IMR-90 (cell line): ENCODE measurements at regions not wholly inside any gene's neighbourhood (a gene's known extent, or its start where the extent isn't known, plus 50 kb on each side); places are given as distances from the start of the nearest gene placed in this dataset.
A peak's percentile ranks its signal among the peaks of the same experiment; 100 is the strongest.

Source experiments
- ATAC-seq: fragments of 200-7000 bp; cut with Tn5 transposase; 2 replicates; pipeline ENCODE4 v1.9.1; 2020; ENCODE audit warnings: low read depth, mild to moderate bottlenecking, moderate library complexity
- BruUV-seq: library from RNA; stranded (reverse); fragments of 400-500 nt; replicated peaks from 2 replicates; lab custom pipeline; 2021; lab: Mats Ljungman, UMichigan
- CTCF ChIA-PET: fragments of 300-600 bp; formaldehyde crosslinking; extraction: SDS; loops from one replicate; lab custom pipeline; 2021; ENCODE audit warnings: antibody characterized with exemption; lab: Yijun Ruan, JAX
- POLR2A ChIA-PET: fragments of 300-600 bp; sonication (Branson Sonifier 250); formaldehyde crosslinking; loops from one replicate; lab custom pipeline; 2022; ENCODE audit warnings: antibody characterized with exemption; ENCODE audit not compliant: unreplicated experiment; lab: Charles Lee
- DNase-seq: peaks from one replicate; pipeline ENCODE4 v3.0.0; 2013
- H2AFZ ChIP-seq: replicated peaks from 2 replicates; pipeline ENCODE3; 2013; ENCODE audit warnings: low read length, mild to moderate bottlenecking; ENCODE audit not compliant: poor library complexity
- H2AK5ac ChIP-seq: 2 replicates; pipeline ENCODE4 v1.6.1; 2013; ENCODE audit warnings: low read depth, low read length, inconsistent platforms
- H2AK9ac ChIP-seq: replicated peaks from 2 replicates; pipeline ENCODE3; 2013; ENCODE audit warnings: mild to moderate bottlenecking, low read depth, low read length, moderate library complexity; ENCODE audit not compliant: poor library complexity
- H2BK120ac ChIP-seq: 2 replicates; pipeline ENCODE4 v1.6.1; 2013; ENCODE audit warnings: low read depth, low read length, inconsistent platforms
- H2BK15ac ChIP-seq: 3 replicates; pipeline ENCODE4 v1.6.1; 2013; ENCODE audit warnings: low read depth, low read length, inconsistent platforms
- H2BK20ac ChIP-seq: 2 replicates; pipeline ENCODE4 v1.6.1; 2013; ENCODE audit warnings: low read depth, mild to moderate bottlenecking, inconsistent platforms, low read length, moderate library complexity
- H2BK5ac ChIP-seq: 2 replicates; pipeline ENCODE4 v1.6.1; 2013; ENCODE audit warnings: mild to moderate bottlenecking, low read depth, low read length, inconsistent platforms; ENCODE audit not compliant: poor library complexity, severe bottlenecking
- H3K14ac ChIP-seq: replicated peaks from 2 replicates; pipeline ENCODE4 v1.6.1; 2013; ENCODE audit warnings: low read depth, low read length, inconsistent platforms
- H3K18ac ChIP-seq: 2 replicates; pipeline ENCODE4 v1.6.1; 2013; ENCODE audit warnings: low read depth, low read length, control low read depth
- H3K23ac ChIP-seq: 2 replicates; pipeline ENCODE4 v1.6.1; 2013; ENCODE audit warnings: low read depth, low read length, inconsistent platforms
- H3K27ac ChIP-seq: 2 replicates; pipeline ENCODE4 v1.5.1; 2013; ENCODE audit warnings: mild to moderate bottlenecking, control low read depth, low read length; ENCODE audit not compliant: insufficient read depth
- H3K27me3 ChIP-seq: 2 replicates; pipeline ENCODE4 v1.6.1; 2013; ENCODE audit warnings: low read length; ENCODE audit not compliant: control insufficient read depth, insufficient read depth
- H3K36me3 ChIP-seq: 2 replicates; pipeline ENCODE4 v1.6.1; 2013; ENCODE audit warnings: low read length, mixed read lengths; ENCODE audit not compliant: control insufficient read depth, insufficient read depth
- H3K4ac ChIP-seq: 2 replicates; pipeline ENCODE4 v1.6.1; 2013; ENCODE audit warnings: low read depth, low read length, inconsistent platforms
- H3K4me1 ChIP-seq: 2 replicates; pipeline ENCODE4 v1.6.1; 2013; ENCODE audit warnings: low read length, mixed read lengths; ENCODE audit not compliant: control insufficient read depth, insufficient read depth
- H3K4me2 ChIP-seq: 2 replicates; pipeline ENCODE4 v1.6.1; 2013; ENCODE audit warnings: low read depth, mild to moderate bottlenecking, control low read depth, low read length, moderate library complexity
- H3K4me3 ChIP-seq: 2 replicates; pipeline ENCODE4 v1.5.1; 2013; ENCODE audit warnings: low read depth, mild to moderate bottlenecking, control low read depth, low read length, moderate library complexity; ENCODE audit not compliant: insufficient read depth
- H3K56ac ChIP-seq: 2 replicates; pipeline ENCODE4 v1.6.1; 2013; ENCODE audit warnings: low read length, inconsistent platforms; ENCODE audit not compliant: insufficient read depth; ENCODE audit errors: extremely low read depth
- H3K79me1 ChIP-seq, 2 experiments: 2 replicates each; pipeline ENCODE4 v1.6.1; 2013; ENCODE audit warnings: low read length in 2 of 2, inconsistent platforms in 1 of 2, low read depth in 1 of 2
- H3K9ac ChIP-seq: 2 replicates; pipeline ENCODE4 v1.6.1; 2013; ENCODE audit warnings: low read depth, low read length, control low read depth
- H3K9me1 ChIP-seq: 2 replicates; pipeline ENCODE4 v1.6.1; 2013; ENCODE audit warnings: low read length, inconsistent platforms; ENCODE audit not compliant: insufficient read depth
- H3K9me3 ChIP-seq: 2 replicates; pipeline ENCODE4 v1.6.1; 2013; ENCODE audit warnings: low read length; ENCODE audit not compliant: control insufficient read depth, insufficient read depth
- H4K20me1 ChIP-seq: 2 replicates; pipeline ENCODE4 v1.6.1; 2013; ENCODE audit warnings: low read length, inconsistent platforms; ENCODE audit not compliant: insufficient read depth
- H4K5ac ChIP-seq: 2 replicates; pipeline ENCODE4 v1.6.1; 2013; ENCODE audit warnings: mild to moderate bottlenecking, low read depth, low read length, control low read depth
- H4K8ac ChIP-seq, 2 experiments: 2 replicates each; pipeline ENCODE4 v1.6.1; 2013; ENCODE audit warnings: low read depth in 2 of 2, low read length in 2 of 2, control low read depth in 1 of 2, inconsistent platforms in 1 of 2
- H4K91ac ChIP-seq: 2 replicates; pipeline ENCODE4 v1.6.1; 2013; ENCODE audit warnings: low read depth, low read length, inconsistent platforms; ENCODE audit not compliant: insufficient read depth
- BHLHE40 ChIP-seq: fragments of 150-350 bp; IDR thresholded peaks from 2 replicates; pipeline ENCODE4 v1.6.1; 2016; ENCODE audit warnings: mild to moderate bottlenecking, low read depth, low read length
- CEBPB ChIP-seq: IDR thresholded peaks from 2 replicates; pipeline ENCODE4 v1.6.1; 2012; ENCODE audit warnings: low read depth, low read length, improper control_type of control experiment
- CHD1 ChIP-seq: IDR thresholded peaks from 2 replicates; pipeline ENCODE4 v1.6.1; 2012; ENCODE audit warnings: low read depth, low read length, improper control_type of control experiment
- FOS ChIP-seq: fragments of 150-350 bp; IDR thresholded peaks from 2 replicates; pipeline ENCODE4 v1.6.1; 2016; ENCODE audit warnings: low read depth, low read length
- MAFK ChIP-seq: IDR thresholded peaks from 2 replicates; pipeline ENCODE4 v1.6.1; 2012; ENCODE audit warnings: low read depth, low read length, improper control_type of control experiment
- MAZ ChIP-seq: IDR thresholded peaks from 2 replicates; pipeline ENCODE4 v1.6.1; 2012; ENCODE audit warnings: low read depth, mild to moderate bottlenecking, low read length, improper control_type of control experiment, moderate library complexity, borderline replicate concordance
- MXI1 ChIP-seq: IDR thresholded peaks from 2 replicates; pipeline ENCODE4 v1.6.1; 2012; ENCODE audit warnings: low read depth, mild to moderate bottlenecking, low read length, moderate library complexity, borderline replicate concordance
- NFE2L2 ChIP-seq: fragments of 150-350 bp; IDR thresholded peaks from 2 replicates; pipeline ENCODE4 v1.6.1; 2016; ENCODE audit warnings: low read depth, mild to moderate bottlenecking, low read length
- POLR2A ChIP-seq: IDR thresholded peaks from 2 replicates; pipeline ENCODE4 v1.6.1; 2012; ENCODE audit warnings: mild to moderate bottlenecking, low read depth, low read length
- RAD21 ChIP-seq: IDR thresholded peaks from 2 replicates; pipeline ENCODE4 v1.6.1; 2012; ENCODE audit warnings: low read length, improper control_type of control experiment
- RCOR1 ChIP-seq: IDR thresholded peaks from 2 replicates; pipeline ENCODE4 v1.6.1; 2012; ENCODE audit warnings: mild to moderate bottlenecking, low read length, improper control_type of control experiment; ENCODE audit not compliant: insufficient replicate concordance
- RFX5 ChIP-seq: IDR thresholded peaks from 2 replicates; pipeline ENCODE4 v1.8.0; 2012; ENCODE audit warnings: low read depth, mild to moderate bottlenecking, low read length, moderate library complexity
- SMC3 ChIP-seq: fragments of 150-350 bp; IDR thresholded peaks from 2 replicates; pipeline ENCODE4 v1.6.1; 2016; ENCODE audit warnings: low read depth, mild to moderate bottlenecking, antibody characterized with exemption, low read length, moderate library complexity
- WGBS, 2 experiments: methylation state at CpG; one replicate each; pipeline versions ENCODE4 v1.1.5 to v1.1.7; 2013; ENCODE audit warnings: missing lambda C conversion rate in 2 of 2; ENCODE audit not compliant: insufficient read length in 1 of 2; ENCODE audit errors: extremely low coverage in 2 of 2; 5-methylcytosine and 5-hydroxymethylcytosine counted together
- dilution Hi-C: fragments of 300-500 bp; cut with HindIII; formaldehyde crosslinking; loops from one replicate; pipeline ENCODE4 v1.14.3; 2018; ENCODE audit warnings: low sequenced_read_pairs; ENCODE audit not compliant: unreplicated experiment
- in situ Hi-C: fragments of 300-500 bp; cut with MboI; formaldehyde crosslinking; loops from 3 replicates; pipeline ENCODE4 v1.14.3; 2019; ENCODE audit warnings: low sequenced_read_pairs, inconsistent platforms, mixed read lengths
- intact Hi-C: fragments of 100-400 bp; cut with micrococcal nuclease; formaldehyde crosslinking; loops from 2 replicates; pipeline ENCODE4 v1.10.0; 2022
- TF ChIP-seq, protein P1 (sequence below): fragments of 150-350 bp; IDR thresholded peaks from 2 replicates; pipeline ENCODE4 v1.6.1; 2017; ENCODE audit warnings: mild to moderate bottlenecking, antibody characterized with exemption, low read length, low read depth
- TF ChIP-seq, protein P2 (sequence below): fragments of 150-350 bp; IDR thresholded peaks from 2 replicates; pipeline ENCODE4 v1.6.1; 2016; ENCODE audit warnings: low read depth, mild to moderate bottlenecking, low read length, moderate library complexity, borderline replicate concordance
- TF ChIP-seq, protein P3 (sequence below): conservative IDR thresholded peaks from 2 replicates; pipeline ENCODE4 v1.5.1; 2012; ENCODE audit warnings: mild to moderate bottlenecking, low read depth, low read length, improper control_type of control experiment

DNA sequence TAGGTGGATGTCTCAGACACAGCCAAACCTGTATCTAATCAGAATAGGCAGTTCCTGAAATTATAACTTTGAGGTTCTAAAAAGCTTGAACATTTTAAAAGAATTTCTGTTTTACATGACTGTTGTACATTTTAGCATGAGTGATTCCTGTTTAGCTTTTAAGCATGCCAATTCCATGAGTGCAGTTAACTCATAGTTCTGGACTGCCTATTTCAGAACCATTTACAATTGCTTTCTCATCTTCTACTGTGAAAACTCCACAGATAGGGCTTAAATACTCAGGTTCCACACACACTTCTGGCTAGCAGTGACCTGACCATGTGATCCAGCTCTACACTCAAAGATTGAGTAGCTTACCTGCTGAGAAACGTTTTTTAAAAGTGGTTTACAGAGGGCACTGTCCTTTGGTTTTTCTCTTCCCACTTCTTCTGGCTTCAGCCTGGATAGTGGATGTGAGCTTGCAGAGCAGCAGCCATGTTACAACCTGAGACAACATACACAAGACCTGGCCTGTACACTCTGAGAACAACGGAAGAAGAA, 280.8 kb downstream of the ANKRD50 start:
- no peaks in the 10 kb centered on the region for H3K36me3 ChIP-seq
- intact Hi-C loops (no loop called here), in situ Hi-C loops (no loop called here), dilution Hi-C loops (no loop called here)
- H4K20me1 ChIP-seq, result no peaks in the 10 kb centered on the region
- H3K4me3 ChIP-seq, result no peak overlapping the region
- peak overlapping the region; percentile 94; the same call in 1 of the 2 replicates for H3K18ac ChIP-seq
- H3K9me3 ChIP-seq, result no peaks in the 10 kb centered on the region
- peak overlapping the region; percentile 86; the same call in 2 of the 3 replicates for H2BK15ac ChIP-seq
- peaks cover 7% of the 10 kb centered on the region for H3K9me1 ChIP-seq
- H3K4me1 ChIP-seq, result peaks cover 2% of the 10 kb centered on the region
- TF ChIP-seq RCOR1 (no peak), MAFK (no peak), SMC3 (no peak), CHD1 (no peak), MXI1 (no peak), RAD21 (no peak), FOS (no peak), MAZ (no peak), CEBPB (no peak), POLR2A (no peak), RFX5 (no peak), BHLHE40 (no peak), NFE2L2 (no peak)
- TF ChIP-seq, protein P1, sequence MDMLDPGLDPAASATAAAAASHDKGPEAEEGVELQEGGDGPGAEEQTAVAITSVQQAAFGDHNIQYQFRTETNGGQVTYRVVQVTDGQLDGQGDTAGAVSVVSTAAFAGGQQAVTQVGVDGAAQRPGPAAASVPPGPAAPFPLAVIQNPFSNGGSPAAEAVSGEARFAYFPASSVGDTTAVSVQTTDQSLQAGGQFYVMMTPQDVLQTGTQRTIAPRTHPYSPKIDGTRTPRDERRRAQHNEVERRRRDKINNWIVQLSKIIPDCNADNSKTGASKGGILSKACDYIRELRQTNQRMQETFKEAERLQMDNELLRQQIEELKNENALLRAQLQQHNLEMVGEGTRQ, result no peak
- TF ChIP-seq, protein P2, sequence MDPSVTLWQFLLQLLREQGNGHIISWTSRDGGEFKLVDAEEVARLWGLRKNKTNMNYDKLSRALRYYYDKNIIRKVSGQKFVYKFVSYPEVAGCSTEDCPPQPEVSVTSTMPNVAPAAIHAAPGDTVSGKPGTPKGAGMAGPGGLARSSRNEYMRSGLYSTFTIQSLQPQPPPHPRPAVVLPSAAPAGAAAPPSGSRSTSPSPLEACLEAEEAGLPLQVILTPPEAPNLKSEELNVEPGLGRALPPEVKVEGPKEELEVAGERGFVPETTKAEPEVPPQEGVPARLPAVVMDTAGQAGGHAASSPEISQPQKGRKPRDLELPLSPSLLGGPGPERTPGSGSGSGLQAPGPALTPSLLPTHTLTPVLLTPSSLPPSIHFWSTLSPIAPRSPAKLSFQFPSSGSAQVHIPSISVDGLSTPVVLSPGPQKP, result no peak
- TF ChIP-seq, protein P3, sequence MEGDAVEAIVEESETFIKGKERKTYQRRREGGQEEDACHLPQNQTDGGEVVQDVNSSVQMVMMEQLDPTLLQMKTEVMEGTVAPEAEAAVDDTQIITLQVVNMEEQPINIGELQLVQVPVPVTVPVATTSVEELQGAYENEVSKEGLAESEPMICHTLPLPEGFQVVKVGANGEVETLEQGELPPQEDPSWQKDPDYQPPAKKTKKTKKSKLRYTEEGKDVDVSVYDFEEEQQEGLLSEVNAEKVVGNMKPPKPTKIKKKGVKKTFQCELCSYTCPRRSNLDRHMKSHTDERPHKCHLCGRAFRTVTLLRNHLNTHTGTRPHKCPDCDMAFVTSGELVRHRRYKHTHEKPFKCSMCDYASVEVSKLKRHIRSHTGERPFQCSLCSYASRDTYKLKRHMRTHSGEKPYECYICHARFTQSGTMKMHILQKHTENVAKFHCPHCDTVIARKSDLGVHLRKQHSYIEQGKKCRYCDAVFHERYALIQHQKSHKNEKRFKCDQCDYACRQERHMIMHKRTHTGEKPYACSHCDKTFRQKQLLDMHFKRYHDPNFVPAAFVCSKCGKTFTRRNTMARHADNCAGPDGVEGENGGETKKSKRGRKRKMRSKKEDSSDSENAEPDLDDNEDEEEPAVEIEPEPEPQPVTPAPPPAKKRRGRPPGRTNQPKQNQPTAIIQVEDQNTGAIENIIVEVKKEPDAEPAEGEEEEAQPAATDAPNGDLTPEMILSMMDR, result no peak
- peak overlapping the region; percentile 72; the same call in 1 of the 2 replicates for H4K91ac ChIP-seq
- H3K14ac ChIP-seq, result peak overlapping the region; percentile 79
- BruUV-seq, result no TSS peak
- H4K8ac ChIP-seq, result peak overlapping the region; percentile 46 to 47; a peak in 3 of 4 replicates
- H3K4ac ChIP-seq, result peak overlapping the region; percentile 48; the same call in 1 of the 2 replicates
- no peak overlapping the region for H3K9ac ChIP-seq
- H3K27me3 ChIP-seq, result no peaks in the 10 kb centered on the region
- peak overlapping the region; percentile 60 for H2AFZ ChIP-seq
- peak; percentile 75 for DNase-seq
- POLR2A ChIA-PET, result no interaction called here
- ATAC-seq, result peak; percentile 65
- H2BK5ac ChIP-seq, result peak overlapping the region; percentile 54
- no peaks in the 10 kb centered on the region for H3K79me1 ChIP-seq
- 0 out of 2 replicates have a peak overlapping the region, but pooled peaks have one; percentile 1 for H3K27ac ChIP-seq
- no CpG with 5 or more reads among the region's 2 CpGs for WGBS, 2 experiments
- H2AK5ac ChIP-seq, result peak overlapping the region; percentile 5; the same call in 1 of the 2 replicates
- H3K4me2 ChIP-seq, result peak overlapping the region; percentile 53; the same call in 1 of the 2 replicates
- peak overlapping the region; percentile 22 for H3K23ac ChIP-seq
- H3K56ac ChIP-seq, result no peak overlapping the region
- H2BK120ac ChIP-seq, result peak overlapping the region; percentile 78
- no peak overlapping the region for H2AK9ac ChIP-seq
- H2BK20ac ChIP-seq, result peak overlapping the region; percentile 79; the same call in 1 of the 2 replicates
- H4K5ac ChIP-seq, result peak overlapping the region; percentile 81; the same call in 1 of the 2 replicates
- CTCF ChIA-PET, result no interaction called here
